B cell (primary cell): ENCODE measurements at regions not wholly inside any gene's neighbourhood (a gene's known extent, or its start where the extent isn't known, plus 50 kb on each side); places are given as distances from the start of the nearest gene placed in this dataset.

ENCODE experiments used
- ATAC-seq: fragments of 200-7000 bp; cut with Tn5 transposase; one replicate; pipeline ENCODE4 v1.10.0; 2021; ENCODE audit warnings: low read depth, mild to moderate bottlenecking, moderate number of reproducible peaks, moderate library complexity
- CTCF ChIA-PET: fragments of 350-600 bp; sonication (Branson Sonifier 250); formaldehyde crosslinking; loops from one replicate; lab custom pipeline; 2021; ENCODE audit warnings: antibody characterized with exemption, inconsistent platforms; lab: Charles Lee
- POLR2A ChIA-PET: fragments of 350-600 bp; sonication (Branson Sonifier 250); formaldehyde crosslinking; loops from one replicate; lab custom pipeline; 2021; ENCODE audit warnings: antibody characterized with exemption; lab: Charles Lee
- DNase-seq: peaks from one replicate; pipeline ENCODE4 v3.0.0; 2013
- H2AFZ ChIP-seq: 2 replicates; pipeline ENCODE4 v1.6.1; 2012; ENCODE audit warnings: mild to moderate bottlenecking, low read depth, low read length; ENCODE audit not compliant: insufficient read depth, poor library complexity, severe bottlenecking
- H3K27ac ChIP-seq, 2 donors: 1 replicate in 1 of 2; 2 replicates in 1 of 2; pipeline ENCODE4 v1.5.1; 2012 to 2013; ENCODE audit warnings: low read length in 2 of 2, mild to moderate bottlenecking in 2 of 2, moderate library complexity in 1 of 2
- H3K27me3 ChIP-seq, 4 experiments: fragments of 200-600 bp in 1 of 4; sonication (generic) in 1 of 4; replicated peaks in 1 of 4; 1 replicate in 2 of 4; 2 replicates in 2 of 4; pipeline versions ENCODE4 v1.6.1 to v1.7.0; 2013 to 2016; ENCODE audit warnings: low read length in 3 of 4, mild to moderate bottlenecking in 2 of 4, mixed read lengths in 1 of 4, moderate library complexity in 1 of 4; ENCODE audit not compliant: insufficient read depth in 4 of 4, control insufficient read depth in 3 of 4; ENCODE audit errors: control extremely low read depth in 1 of 4
- H3K36me3 ChIP-seq, 2 experiments: replicated peaks in 1 of 2; 1 replicate in 1 of 2; 2 replicates in 1 of 2; pipeline versions ENCODE4 v1.6.1 to v1.7.1; 2013; ENCODE audit warnings: low read length in 1 of 2; ENCODE audit not compliant: insufficient read depth in 2 of 2, control insufficient read depth in 1 of 2; ENCODE audit errors: control extremely low read depth in 1 of 2, extremely low read depth in 1 of 2
- H3K4me1 ChIP-seq, 2 donors: fragments of 200-600 bp in 1 of 2; sonication (generic) in 1 of 2; 1 replicate in 1 of 2; 2 replicates in 1 of 2; pipeline versions ENCODE4 v1.5.1 to v1.6.1; 2013 to 2017; ENCODE audit warnings: low read length in 2 of 2; ENCODE audit not compliant: control insufficient read depth in 2 of 2, insufficient read depth in 2 of 2
- H3K4me2 ChIP-seq: replicated peaks from 2 replicates; pipeline ENCODE3; 2012; ENCODE audit warnings: mild to moderate bottlenecking, low read depth, low read length; ENCODE audit not compliant: poor library complexity, severe bottlenecking
- H3K4me3 ChIP-seq, 5 experiments: fragments of 200-600 bp in 1 of 5; sonication (generic) in 1 of 5; 1 replicate in 3 of 5; 2 replicates in 2 of 5; pipeline versions ENCODE4 v1.5.1 to v1.7.0; 2011 to 2016; ENCODE audit warnings: low read length in 4 of 5, mild to moderate bottlenecking in 4 of 5, low read depth in 2 of 5, control low read depth in 1 of 5, moderate library complexity in 1 of 5; ENCODE audit not compliant: insufficient read depth in 1 of 5; ENCODE audit errors: control extremely low read depth in 1 of 5, extremely low read depth in 1 of 5
- H3K79me2 ChIP-seq: fragments of 200-600 bp; sonication (generic); one replicate; pipeline ENCODE4 v1.6.0; 2016; ENCODE audit warnings: low read length; ENCODE audit not compliant: control insufficient read depth, insufficient read depth
- H3K9ac ChIP-seq: fragments of 200-600 bp; sonication (generic); 2 replicates; pipeline ENCODE4 v1.6.1; 2017; ENCODE audit warnings: mild to moderate bottlenecking, low read length, moderate library complexity
- H3K9me3 ChIP-seq, 3 donors: one replicate each; pipeline versions ENCODE4 v1.6.1 to v1.7.1; 2013; ENCODE audit warnings: low read length in 2 of 3; ENCODE audit not compliant: control insufficient read depth in 2 of 3, insufficient read depth in 1 of 3; ENCODE audit errors: control extremely low read depth in 1 of 3
- H4K20me1 ChIP-seq: 2 replicates; pipeline ENCODE4 v1.6.0; 2012; ENCODE audit warnings: mild to moderate bottlenecking, low read length; ENCODE audit not compliant: insufficient read depth, control insufficient read depth, poor library complexity, severe bottlenecking
- H3K27ac Mint-ChIP-seq: one replicate; pipeline ENCODE4 v1.8.0; 2021; ENCODE audit warnings: mixed read lengths
- H3K27me3 Mint-ChIP-seq: one replicate; pipeline ENCODE4 v1.8.0; 2021; ENCODE audit warnings: mixed read lengths
- H3K4me1 Mint-ChIP-seq: one replicate; pipeline ENCODE4 v1.8.0; 2021; ENCODE audit warnings: mixed read lengths
- H3K4me3 Mint-ChIP-seq: one replicate; pipeline ENCODE4 v1.8.0; 2021; ENCODE audit warnings: mixed read lengths
- H3K9me3 Mint-ChIP-seq: one replicate; pipeline ENCODE4 v1.8.0; 2022; ENCODE audit warnings: mixed read lengths; ENCODE audit not compliant: insufficient read depth
- CTCF ChIP-seq: fragments of 200-600 bp; IDR thresholded peaks from one replicate; pipeline ENCODE4 v1.8.0; 2022; ENCODE audit warnings: antibody characterized with exemption, mild to moderate bottlenecking
- EZH2 ChIP-seq: IDR thresholded peaks from 2 replicates; pipeline ENCODE4 v1.6.1; 2012; ENCODE audit warnings: borderline replicate concordance, low read depth, mild to moderate bottlenecking, moderate library complexity, low read length; ENCODE audit not compliant: insufficient read depth, poor library complexity, severe bottlenecking
- WGBS: methylation state at CpG from one replicate; pipeline ENCODE4 v1.1.5; 2013; ENCODE audit warnings: missing lambda C conversion rate; ENCODE audit not compliant: insufficient coverage; 5-methylcytosine and 5-hydroxymethylcytosine counted together
- intact Hi-C: fragments of 100-400 bp; cut with micrococcal nuclease; formaldehyde crosslinking; loops from one replicate; pipeline ENCODE4 v1.10.0; 2022

GRCh38 chr3:22935040-22935439, 268.1 kb upstream of the UBE2E2 start:
- intact Hi-C loops = no loop called here
- Histone ChIP-seq H3K79me2 (no peaks in the 10 kb centered on the region), H3K27ac (no peak overlapping the region), H2AFZ (no peak overlapping the region), H3K4me1 (no peaks in the 10 kb centered on the region), H3K4me2 (no peak overlapping the region), H3K36me3 (no peaks in the 10 kb centered on the region), H3K9me3 (no peaks in the 10 kb centered on the region), H3K4me3 (no peak overlapping the region), H3K27me3 (no peaks in the 10 kb centered on the region), H3K9ac (no peak overlapping the region), H4K20me1 (no peaks in the 10 kb centered on the region)
- Mint-ChIP-seq H3K4me1 (no peaks in the 10 kb centered on the region), H3K9me3 (no peaks in the 10 kb centered on the region), H3K27ac (no peak overlapping the region), H3K4me3 (no peak overlapping the region), H3K27me3 (peaks cover 4% of the 10 kb centered on the region)
- ChIA-PET CTCF (no interaction called here), POLR2A (no interaction called here)
- TF ChIP-seq CTCF (no peak), EZH2 (no peak)
- DNase-seq = no peak
- WGBS = no CpG with 5 or more reads among the region's 2 CpGs
- no peak for ATAC-seq

GRCh38 chr3:22937536-22937935, 265.6 kb upstream of the UBE2E2 start:
- Mint-ChIP-seq H3K27ac (no peak overlapping the region), H3K4me1 (no peaks in the 10 kb centered on the region), H3K27me3 (peaks cover 7% of the 10 kb centered on the region), H3K9me3 (no peaks in the 10 kb centered on the region), H3K4me3 (no peak overlapping the region)
- Histone ChIP-seq H3K27ac (no peak overlapping the region), H2AFZ (no peak overlapping the region), H3K4me2 (no peak overlapping the region), H3K9me3 (no peaks in the 10 kb centered on the region), H3K4me3 (no peak overlapping the region), H3K9ac (no peak overlapping the region), H3K27me3 (no peaks in the 10 kb centered on the region), H3K79me2 (no peaks in the 10 kb centered on the region), H4K20me1 (no peaks in the 10 kb centered on the region), H3K4me1 (no peaks in the 10 kb centered on the region), H3K36me3 (no peaks in the 10 kb centered on the region)
- TF ChIP-seq CTCF (no peak), EZH2 (no peak)
- ChIA-PET CTCF (no interaction called here), POLR2A (no interaction called here)
- DNase-seq (no peak), ATAC-seq (no peak)
- intact Hi-C loops = no loop called here
